WTC11 (cell line): ENCODE measurements at regions not wholly inside any gene's neighbourhood (a gene's known extent, or its start where the extent isn't known, plus 50 kb on each side); places are given as distances from the start of the nearest gene placed in this dataset.

ENCODE experiments used
- ATAC-seq: fragments of 200-7000 bp; cut with Tn5 transposase; 2 replicates; pipeline ENCODE4 v1.10.0; 2021; ENCODE audit warnings: mild to moderate bottlenecking, moderate library complexity
- CTCF ChIA-PET: fragments of 300-600 bp; sonication (Branson Sonifier 250); formaldehyde crosslinking; loops from one replicate; lab custom pipeline; 2021; ENCODE audit warnings: antibody characterized with exemption; lab: Charles Lee
- POLR2A ChIA-PET: fragments of 350-600 bp; sonication (Branson Sonifier 250); formaldehyde crosslinking; loops from one replicate; lab custom pipeline; 2021; ENCODE audit warnings: antibody characterized with exemption; lab: Charles Lee
- DNase-seq: peaks from one replicate; pipeline ENCODE4 v3.0.0; 2021; ENCODE audit warnings: low spot score
- H3K27ac Mint-ChIP-seq: 2 replicates; pipeline ENCODE4 v1.8.0; 2021; ENCODE audit warnings: mixed read lengths
- H3K27me3 Mint-ChIP-seq: 2 replicates; pipeline ENCODE4 v1.8.0; 2021; ENCODE audit warnings: low read depth, mild to moderate bottlenecking, moderate library complexity, mixed read lengths
- H3K36me3 Mint-ChIP-seq: 2 replicates; pipeline ENCODE4 v1.8.0; 2021; ENCODE audit warnings: mixed read lengths
- H3K4me1 Mint-ChIP-seq: 2 replicates; pipeline ENCODE4 v1.8.0; 2022; ENCODE audit warnings: mixed read lengths
- H3K4me3 Mint-ChIP-seq: 2 replicates; pipeline ENCODE4 v1.8.0; 2021; ENCODE audit warnings: mild to moderate bottlenecking, moderate library complexity, mixed read lengths
- H3K9me3 Mint-ChIP-seq: 2 replicates; pipeline ENCODE4 v1.8.0; 2021; ENCODE audit warnings: mixed read lengths
- ARID4B ChIP-seq: sonication (generic); formaldehyde crosslinking; IDR thresholded peaks from 2 replicates; pipeline ENCODE4 v1.8.0; 2023; ENCODE audit warnings: missing genetic modification reagents, mild to moderate bottlenecking, borderline replicate concordance
- ELF4 ChIP-seq: sonication (generic); formaldehyde crosslinking; IDR thresholded peaks from 2 replicates; pipeline ENCODE4 v1.8.1; 2022; ENCODE audit warnings: low read depth, mild to moderate bottlenecking, moderate library complexity, missing genetic modification reagents
- NR3C1 ChIP-seq: sonication (generic); formaldehyde crosslinking; conservative IDR thresholded peaks from 2 replicates; pipeline ENCODE4 v1.8.1; 2023; ENCODE audit warnings: low read depth, mild to moderate bottlenecking, missing genetic modification reagents
- PRRX2 ChIP-seq: fragments of 250-450 bp; sonication (Bioruptor Pico); IDR thresholded peaks from 2 replicates; pipeline ENCODE4 v1.8.0; 2021; ENCODE audit warnings: mild to moderate bottlenecking
- RELA ChIP-seq: sonication (generic); formaldehyde crosslinking; IDR thresholded peaks from 2 replicates; pipeline ENCODE4 v1.8.1; 2022; ENCODE audit warnings: missing genetic modification reagents, mild to moderate bottlenecking, borderline replicate concordance
- TCF7 ChIP-seq: sonication (generic); formaldehyde crosslinking; IDR thresholded peaks from 2 replicates; pipeline ENCODE4 v1.8.0; 2022; ENCODE audit warnings: mild to moderate bottlenecking, low read depth, missing genetic modification reagents, moderate library complexity
- ZBTB21 ChIP-seq: sonication (generic); formaldehyde crosslinking; IDR thresholded peaks from 2 replicates; pipeline ENCODE4 v1.8.1; 2023; ENCODE audit warnings: mild to moderate bottlenecking, missing genetic modification reagents, borderline replicate concordance
- ZNF121 ChIP-seq: sonication (generic); formaldehyde crosslinking; IDR thresholded peaks from 2 replicates; pipeline ENCODE4 v1.8.0; 2023; ENCODE audit warnings: missing genetic modification reagents
- ZNF423 ChIP-seq: fragments of 250-450 bp; sonication (Bioruptor Pico); IDR thresholded peaks from 2 replicates; pipeline ENCODE4 v2.1.2; 2022; ENCODE audit warnings: mild to moderate bottlenecking, moderate library complexity
- ZNF425 ChIP-seq: fragments of 250-450 bp; sonication (Bioruptor Pico); conservative IDR thresholded peaks from 2 replicates; pipeline ENCODE4 v1.9.0; 2021; ENCODE audit warnings: mild to moderate bottlenecking
- ZSCAN18 ChIP-seq: fragments of 250-450 bp; sonication (Bioruptor Pico); IDR thresholded peaks from 2 replicates; pipeline ENCODE4 v2.1.2; 2022; ENCODE audit warnings: mild to moderate bottlenecking, moderate library complexity
- TF ChIP-seq, protein P1 (sequence below): fragments of 250-450 bp; sonication (Bioruptor Pico); IDR thresholded peaks from 2 replicates; pipeline ENCODE4 v1.9.0; 2021; ENCODE audit warnings: moderate library complexity, mild to moderate bottlenecking, inconsistent platforms, borderline replicate concordance
- TF ChIP-seq, protein P2 (sequence below): sonication (generic); formaldehyde crosslinking; IDR thresholded peaks from 2 replicates; pipeline ENCODE4 v1.8.0; 2022; ENCODE audit warnings: mild to moderate bottlenecking, missing genetic modification reagents
- TF ChIP-seq, protein P3 (sequence below): sonication (generic); formaldehyde crosslinking; IDR thresholded peaks from 2 replicates; pipeline ENCODE4 v1.8.1; 2023; ENCODE audit warnings: mild to moderate bottlenecking, missing genetic modification reagents

- Mint-ChIP-seq H3K27ac (no peak overlapping the region), H3K9me3 (no peaks in the 10 kb centered on the region), H3K4me3 (no peak overlapping the region)
- no peak; the same call in 1 of the 2 replicates for ATAC-seq
- TF ChIP-seq ARID4B (CRISPR knock-in tag): no peak
- no peak for TF ChIP-seq ZSCAN18 (CRISPR knock-in tag)
- no peak for TF ChIP-seq RELA
- no peak for TF ChIP-seq ELF4 (CRISPR knock-in tag)
- TF ChIP-seq, protein P1, sequence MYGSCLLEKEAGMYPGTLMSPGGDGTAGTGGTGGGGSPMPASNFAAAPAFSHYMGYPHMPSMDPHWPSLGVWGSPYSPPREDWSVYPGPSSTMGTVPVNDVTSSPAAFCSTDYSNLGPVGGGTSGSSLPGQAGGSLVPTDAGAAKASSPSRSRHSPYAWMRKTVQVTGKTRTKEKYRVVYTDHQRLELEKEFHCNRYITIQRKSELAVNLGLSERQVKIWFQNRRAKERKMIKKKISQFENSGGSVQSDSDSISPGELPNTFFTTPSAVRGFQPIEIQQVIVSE: no peak
- TF ChIP-seq, protein P2, sequence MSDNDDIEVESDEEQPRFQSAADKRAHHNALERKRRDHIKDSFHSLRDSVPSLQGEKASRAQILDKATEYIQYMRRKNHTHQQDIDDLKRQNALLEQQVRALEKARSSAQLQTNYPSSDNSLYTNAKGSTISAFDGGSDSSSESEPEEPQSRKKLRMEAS (CRISPR knock-in tag): no peak
- TF ChIP-seq NR3C1: no peak
- no peak for TF ChIP-seq ZNF121
- TF ChIP-seq ZNF423 (CRISPR knock-in tag): no peak
- TF ChIP-seq, all 79 proteins: peak for 0
- Mint-ChIP-seq H3K4me1 (no peaks in the 10 kb centered on the region), H3K36me3 (no peaks in the 10 kb centered on the region), H3K27me3 (no peaks in the 10 kb centered on the region)
- POLR2A ChIA-PET: no interaction called here
- DNase-seq: no peak
- CTCF ChIA-PET: interaction anchor here (0.6 kb wide), 1 partner anchor 300 kb away, joined by 3 read pairs; no protein-coding TSS in a partner anchor
These were observed 236.6 kb downstream of the ZIC1 start for GRCh38 chr3:147645761-147646160.

GRCh38 chr3:147649475-147649874, 240.3 kb downstream of the ZIC1 start:
- DNase-seq (no peak), ATAC-seq (peak; percentile 81)
- Mint-ChIP-seq H3K36me3 (no peaks in the 10 kb centered on the region), H3K4me3 (no peak overlapping the region), H3K27me3 (no peaks in the 10 kb centered on the region), H3K4me1 (peaks cover 2% of the 10 kb centered on the region), H3K27ac (no peak overlapping the region), H3K9me3 (no peaks in the 10 kb centered on the region)
- ChIA-PET CTCF (interaction anchor here (1.1 kb wide), 1 partner anchor 33 kb away, joined by 3 read pairs; no protein-coding TSS in a partner anchor), POLR2A (no interaction called here)
- TF ChIP-seq TCF7 (CRISPR knock-in tag) (no peak), ZBTB21 (CRISPR knock-in tag) (no peak), PRRX2 (CRISPR knock-in tag) (no peak), ZNF425 (CRISPR knock-in tag) (no peak)
- TF ChIP-seq, protein P3, sequence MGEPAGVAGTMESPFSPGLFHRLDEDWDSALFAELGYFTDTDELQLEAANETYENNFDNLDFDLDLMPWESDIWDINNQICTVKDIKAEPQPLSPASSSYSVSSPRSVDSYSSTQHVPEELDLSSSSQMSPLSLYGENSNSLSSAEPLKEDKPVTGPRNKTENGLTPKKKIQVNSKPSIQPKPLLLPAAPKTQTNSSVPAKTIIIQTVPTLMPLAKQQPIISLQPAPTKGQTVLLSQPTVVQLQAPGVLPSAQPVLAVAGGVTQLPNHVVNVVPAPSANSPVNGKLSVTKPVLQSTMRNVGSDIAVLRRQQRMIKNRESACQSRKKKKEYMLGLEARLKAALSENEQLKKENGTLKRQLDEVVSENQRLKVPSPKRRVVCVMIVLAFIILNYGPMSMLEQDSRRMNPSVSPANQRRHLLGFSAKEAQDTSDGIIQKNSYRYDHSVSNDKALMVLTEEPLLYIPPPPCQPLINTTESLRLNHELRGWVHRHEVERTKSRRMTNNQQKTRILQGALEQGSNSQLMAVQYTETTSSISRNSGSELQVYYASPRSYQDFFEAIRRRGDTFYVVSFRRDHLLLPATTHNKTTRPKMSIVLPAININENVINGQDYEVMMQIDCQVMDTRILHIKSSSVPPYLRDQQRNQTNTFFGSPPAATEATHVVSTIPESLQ (CRISPR knock-in tag): no peak
